CD14-positive monocyte (primary cell): ENCODE measurements at regions not wholly inside any gene's neighbourhood (a gene's known extent, or its start where the extent isn't known, plus 50 kb on each side); places are given as distances from the start of the nearest gene placed in this dataset.

Experiments used
- DNase-seq, 3 donors: peaks; one replicate each; pipeline ENCODE4 v3.0.0-alpha.2; 2011 to 2022
- H2AFZ ChIP-seq: 2 replicates; pipeline ENCODE4 v1.6.0; 2012; ENCODE audit warnings: mild to moderate bottlenecking, low read depth, low read length, inconsistent platforms; ENCODE audit not compliant: insufficient read depth, poor library complexity, severe bottlenecking
- H3K27ac ChIP-seq, 2 donors: 1 replicate in 1 of 2; 2 replicates in 1 of 2; pipeline ENCODE4 v1.5.1; 2012 to 2013; ENCODE audit warnings: low read length in 2 of 2, control low read depth in 1 of 2, inconsistent platforms in 1 of 2, low read depth in 1 of 2, mild to moderate bottlenecking in 1 of 2
- H3K27me3 ChIP-seq, 2 donors: one replicate each; pipeline versions ENCODE4 v1.6.0 to v1.6.1; 2011 to 2013; ENCODE audit warnings: low read length in 2 of 2; ENCODE audit not compliant: control insufficient read depth in 2 of 2, insufficient read depth in 2 of 2
- H3K36me3 ChIP-seq, 2 donors: replicated peaks in 1 of 2; 1 replicate in 1 of 2; 2 replicates in 1 of 2; pipeline versions ENCODE4 v1.5.1 to v1.6.1; 2012 to 2013; ENCODE audit warnings: low read length in 2 of 2, control low read depth in 1 of 2, inconsistent platforms in 1 of 2, mild to moderate bottlenecking in 1 of 2; ENCODE audit not compliant: insufficient read depth in 2 of 2, control insufficient read depth in 1 of 2
- H3K4me1 ChIP-seq, 2 donors: 1 replicate in 1 of 2; 2 replicates in 1 of 2; pipeline versions ENCODE4 v1.5.1 to v1.6.1; 2012 to 2013; ENCODE audit warnings: low read length in 2 of 2, control low read depth in 1 of 2, inconsistent platforms in 1 of 2, mild to moderate bottlenecking in 1 of 2, moderate library complexity in 1 of 2; ENCODE audit not compliant: insufficient read depth in 2 of 2, control insufficient read depth in 1 of 2
- H3K4me2 ChIP-seq: replicated peaks from 2 replicates; pipeline ENCODE3; 2012; ENCODE audit warnings: low read length, moderate library complexity, mild to moderate bottlenecking; ENCODE audit not compliant: poor library complexity, severe bottlenecking; ENCODE audit errors: extremely low read depth
- H3K4me3 ChIP-seq, 3 experiments: fragments of 200-600 bp in 1 of 3; sonication (generic) in 1 of 3; replicated peaks in 1 of 3; 1 replicate in 2 of 3; 2 replicates in 1 of 3; pipeline ENCODE4 v1.5.1; 2011 to 2013; ENCODE audit warnings: low read length in 3 of 3, mild to moderate bottlenecking in 3 of 3, control low read depth in 2 of 3, low read depth in 2 of 3, inconsistent platforms in 1 of 3, moderate library complexity in 1 of 3
- H3K79me2 ChIP-seq: 2 replicates; pipeline ENCODE4 v1.6.0; 2012; ENCODE audit warnings: mild to moderate bottlenecking, control low read depth, inconsistent platforms, low read length, moderate library complexity; ENCODE audit not compliant: insufficient read depth
- H3K9ac ChIP-seq: 2 replicates; pipeline ENCODE4 v1.6.0; 2017; ENCODE audit warnings: low read length, mild to moderate bottlenecking; ENCODE audit not compliant: insufficient read depth, poor library complexity, severe bottlenecking
- H3K9me3 ChIP-seq, 2 donors: replicated peaks in 1 of 2; 1 replicate in 1 of 2; 2 replicates in 1 of 2; pipeline versions ENCODE4 v1.5.1 to v1.6.1; 2012 to 2013; ENCODE audit warnings: low read length in 2 of 2, control low read depth in 1 of 2; ENCODE audit not compliant: control insufficient read depth in 1 of 2, insufficient read depth in 1 of 2
- H4K20me1 ChIP-seq: 2 replicates; pipeline ENCODE4 v1.6.0; 2012; ENCODE audit warnings: mild to moderate bottlenecking, low read length, control low read depth, moderate library complexity; ENCODE audit not compliant: insufficient read depth
- H3K27ac Mint-ChIP-seq, 7 donors: one replicate each; pipeline ENCODE4 v1.8.0; 2020; ENCODE audit warnings: mild to moderate bottlenecking in 7 of 7, mixed read lengths in 7 of 7, moderate library complexity in 6 of 7, inconsistent platforms in 2 of 7
- H3K27me3 Mint-ChIP-seq, 3 donors: one replicate each; pipeline ENCODE4 v1.8.0; 2021 to 2022; ENCODE audit warnings: low read depth in 3 of 3, mild to moderate bottlenecking in 3 of 3, mixed read lengths in 3 of 3, moderate library complexity in 3 of 3, inconsistent platforms in 1 of 3
- H3K36me3 Mint-ChIP-seq, 2 donors: one replicate each; pipeline ENCODE4 v1.8.0; 2020; ENCODE audit warnings: mixed read lengths in 2 of 2, inconsistent platforms in 1 of 2, mild to moderate bottlenecking in 1 of 2
- H3K4me1 Mint-ChIP-seq: one replicate; pipeline ENCODE4 v1.8.0; 2020; ENCODE audit warnings: mild to moderate bottlenecking, mixed read lengths
- H3K4me3 Mint-ChIP-seq, 2 donors: one replicate each; pipeline ENCODE4 v1.8.0; 2020; ENCODE audit warnings: mild to moderate bottlenecking in 2 of 2, mixed read lengths in 2 of 2, moderate library complexity in 1 of 2
- H3K9me3 Mint-ChIP-seq, 7 donors: one replicate each; pipeline ENCODE4 v1.8.0; 2020 to 2022; ENCODE audit warnings: mixed read lengths in 7 of 7, mild to moderate bottlenecking in 6 of 7, moderate library complexity in 6 of 7, inconsistent platforms in 2 of 7
- CTCF ChIP-seq: fragments of 200-600 bp; IDR thresholded peaks from one replicate; pipeline ENCODE4 v1.8.0; 2022; ENCODE audit warnings: antibody characterized with exemption, mild to moderate bottlenecking
- whole genome bisulfite sequencing: methylation state at CpG from one replicate; pipeline ENCODE4 v1.1.5; 2013; ENCODE audit warnings: missing lambda C conversion rate; ENCODE audit not compliant: insufficient coverage; 5-methylcytosine and 5-hydroxymethylcytosine counted together
- intact Hi-C, 2 donors: fragments of 100-400 bp; cut with micrococcal nuclease; formaldehyde crosslinking; loops; one replicate each; pipeline versions ENCODE4 v1.15.0 to v1.15.1; 2023

GRCh38 chr1:199010492-199010891 is 371.7 kb downstream of the PTPRC start:
- no peaks in the 10 kb centered on the region for H3K36me3 Mint-ChIP-seq
- peaks cover 0 to 2% (median 1%) of the 10 kb centered on the region in 3 donors for H3K27me3 Mint-ChIP-seq
- Histone ChIP-seq H3K4me3 (no peak overlapping the region), H3K36me3 (no peaks in the 10 kb centered on the region), H2AFZ (no peak overlapping the region), H3K79me2 (no peaks in the 10 kb centered on the region), H3K27me3 (no peaks in the 10 kb centered on the region), H3K9ac (no peak overlapping the region), H3K27ac (no peak overlapping the region), H3K9me3 (no peaks in the 10 kb centered on the region), H4K20me1 (no peaks in the 10 kb centered on the region), H3K4me2 (no peak overlapping the region), H3K4me1 (peaks cover 17 to 24% of the 10 kb centered on the region in 2 donors)
- peaks cover 0 to 5% (median under 1%) of the 10 kb centered on the region in 7 donors for H3K9me3 Mint-ChIP-seq
- H3K27ac Mint-ChIP-seq = no peak overlapping the region
- DNase-seq = no peak
- 8% methylated on average over 2 of the region's 4 CpGs for WGBS
- H3K4me3 Mint-ChIP-seq = no peak overlapping the region
- H3K4me1 Mint-ChIP-seq = peaks cover 21% of the 10 kb centered on the region
- no peak for TF ChIP-seq CTCF
- intact Hi-C loops = no loop called here

DNA sequence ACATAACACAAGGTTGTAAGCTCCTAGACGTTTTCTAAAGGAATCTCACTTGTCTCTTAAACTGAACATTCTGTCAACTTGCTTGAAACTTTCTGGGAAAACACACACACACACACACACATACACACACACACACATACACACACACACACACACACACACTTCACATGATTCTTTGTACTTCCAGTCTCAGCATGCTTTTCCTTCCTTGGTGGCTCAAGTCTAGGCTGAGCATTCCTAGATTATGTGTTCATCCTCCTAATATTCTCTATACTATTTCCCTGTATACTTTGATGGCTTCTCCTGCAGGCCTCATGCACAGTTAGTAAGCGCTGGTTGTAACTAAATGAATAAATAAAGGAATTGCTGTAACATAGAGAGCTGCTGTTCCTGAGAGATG is 372.1 kb downstream of the PTPRC start:
- no peak overlapping the region for H3K4me3 ChIP-seq
- intact Hi-C loops = no loop called here
- H4K20me1 ChIP-seq = no peaks in the 10 kb centered on the region
- no peak overlapping the region for H3K27ac ChIP-seq
- Mint-ChIP-seq H3K4me1 (peaks cover 21% of the 10 kb centered on the region), H3K4me3 (no peak overlapping the region), H3K27ac (peak overlapping the region in 1 of 7 donors; percentile 18), H3K27me3 (peaks cover 0 to 2% (median 1%) of the 10 kb centered on the region in 3 donors), H3K9me3 (peaks cover 0 to 5% (median 0%) of the 10 kb centered on the region in 7 donors), H3K36me3 (no peaks in the 10 kb centered on the region)
- peaks cover 17 to 24% of the 10 kb centered on the region in 2 donors for H3K4me1 ChIP-seq
- no peak overlapping the region for H3K4me2 ChIP-seq
- no peaks in the 10 kb centered on the region for H3K9me3 ChIP-seq
- no peak for TF ChIP-seq CTCF
- 0% methylated on average over 1 of the region's 2 CpGs for WGBS
- no peaks in the 10 kb centered on the region for H3K36me3 ChIP-seq
- no peaks in the 10 kb centered on the region for H3K27me3 ChIP-seq
- no peak overlapping the region for H3K9ac ChIP-seq
- H2AFZ ChIP-seq = no peak overlapping the region
- no peak for DNase-seq
- H3K79me2 ChIP-seq = no peaks in the 10 kb centered on the region
